CD4-positive, alpha-beta T cell treated with Interferon alpha-2 for 1 hour (primary cell): ENCODE measurements at regions not wholly inside any gene's neighbourhood (a gene's known extent, or its start where the extent isn't known, plus 50 kb on each side); places are given as distances from the start of the nearest gene placed in this dataset.

Experiments used
- DNase-seq, 2 donors: peaks; one replicate each; pipeline ENCODE4 v3.0.0-alpha.2; 2020 to 2022

DNA sequence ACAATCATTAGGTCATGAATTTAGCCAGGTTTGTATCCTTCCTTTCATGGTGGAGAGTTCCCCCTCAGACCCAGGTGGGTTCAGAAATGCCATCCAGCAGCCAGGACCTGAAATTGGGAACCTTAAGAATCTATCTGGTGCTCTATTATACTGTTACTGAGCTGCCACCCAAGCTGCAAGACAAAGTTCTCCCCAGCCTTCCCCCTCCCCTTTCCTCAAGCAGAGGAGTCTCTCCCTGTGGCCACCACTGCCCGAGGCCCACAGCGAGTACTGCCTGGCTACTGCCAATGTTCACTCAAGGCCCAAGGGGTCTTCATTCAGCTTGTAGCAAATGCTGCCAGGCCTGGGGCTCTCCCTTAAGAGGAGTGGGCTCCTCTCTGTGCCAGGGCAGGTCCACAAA lies 133.8 kb downstream of the TMEM38B start:
- DNase-seq = no peak

- DNase-seq = no peak
These were observed 134.4 kb downstream of the TMEM38B start for GRCh38 chr9:105828596-105829213.

GRCh38 chr9:105830461-105830860 lies 136.1 kb downstream of the TMEM38B start:
- DNase-seq = no peak

DNA sequence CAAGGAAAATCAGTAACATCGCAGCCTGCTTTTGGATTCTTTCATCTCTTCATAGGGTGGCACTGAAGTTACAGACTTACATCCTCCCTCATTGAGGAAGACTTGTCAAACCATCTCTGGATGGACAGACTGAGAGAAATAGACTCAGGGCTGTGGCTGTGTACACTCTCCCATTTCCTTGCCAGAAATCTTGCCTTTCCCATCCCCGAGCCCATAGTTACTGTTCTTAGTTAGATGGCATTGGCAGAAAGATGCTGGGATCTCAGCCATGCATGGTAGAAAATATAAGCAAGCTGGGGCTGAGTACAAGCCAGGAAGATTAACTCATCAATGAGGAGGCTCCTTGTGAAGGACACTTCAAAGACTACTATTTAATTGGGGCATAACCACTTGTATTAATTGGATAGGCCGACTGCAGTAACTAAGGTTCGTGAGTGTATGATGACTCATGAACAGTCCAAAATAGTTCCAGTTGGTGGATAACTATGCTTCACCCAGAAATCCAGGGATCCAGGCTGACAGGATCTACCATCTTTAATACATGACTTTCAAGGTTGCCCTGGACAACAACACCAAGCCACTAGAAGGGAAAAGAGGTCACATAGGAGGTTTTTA lies 137.9 kb downstream of the TMEM38B start:
- no peak for DNase-seq

DNA sequence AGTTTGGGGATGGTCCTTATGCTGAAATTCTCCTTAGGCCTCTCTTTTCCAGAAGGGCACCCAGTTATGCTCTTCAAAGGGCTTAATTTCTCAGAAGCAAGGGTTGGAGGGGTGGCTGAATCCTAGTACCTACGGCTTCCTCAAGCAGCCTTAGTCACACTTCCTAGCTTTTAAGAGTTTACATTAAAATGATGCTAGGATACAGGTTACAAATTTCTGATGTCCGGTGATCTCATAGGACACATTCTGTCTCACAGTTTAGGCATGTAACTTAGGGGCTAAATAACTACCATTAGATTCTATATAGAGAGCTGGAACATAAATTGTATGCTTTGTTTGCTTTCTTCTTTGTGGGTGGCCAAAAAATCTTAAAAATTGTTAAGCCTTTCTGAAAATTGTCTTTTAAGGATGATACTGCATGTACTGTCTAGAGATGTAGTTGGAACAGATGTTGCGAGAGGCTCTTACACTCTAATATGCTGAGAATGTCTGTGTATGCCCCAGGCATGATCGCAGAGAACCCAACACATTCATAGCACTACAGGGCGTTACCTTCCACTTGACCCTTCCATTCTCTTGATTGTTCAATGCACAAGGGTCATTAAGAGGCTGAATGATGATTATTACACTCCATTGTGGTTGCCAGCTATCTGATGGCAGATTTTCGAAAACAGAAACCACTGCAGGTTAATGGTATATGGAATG lies 139.1 kb downstream of the TMEM38B start:
- DNase-seq = no peak

GRCh38 chr9:105834404-105834803 lies 140.1 kb downstream of the TMEM38B start:
- no peak for DNase-seq

DNA sequence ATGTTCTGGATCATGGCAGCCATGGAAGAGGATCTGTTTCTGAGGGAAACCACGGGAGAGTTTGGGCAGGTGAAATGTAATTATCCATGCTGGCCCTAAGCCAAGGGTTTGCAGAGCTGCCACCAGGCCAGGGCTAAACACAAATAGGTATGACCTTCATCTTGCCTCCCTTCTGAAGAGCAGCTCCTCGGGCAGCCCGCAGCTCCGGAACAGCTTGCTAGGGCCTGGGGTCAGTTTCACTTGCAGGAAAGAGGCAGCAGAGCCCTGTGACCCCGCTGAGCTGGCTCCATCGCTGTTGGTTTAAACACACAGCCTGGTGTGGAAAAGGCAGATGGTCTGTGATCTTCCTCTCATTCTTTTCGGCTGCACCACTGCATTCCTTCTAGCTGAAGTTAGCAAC lies 141.4 kb downstream of the TMEM38B start:
- no peak for DNase-seq

DNA sequence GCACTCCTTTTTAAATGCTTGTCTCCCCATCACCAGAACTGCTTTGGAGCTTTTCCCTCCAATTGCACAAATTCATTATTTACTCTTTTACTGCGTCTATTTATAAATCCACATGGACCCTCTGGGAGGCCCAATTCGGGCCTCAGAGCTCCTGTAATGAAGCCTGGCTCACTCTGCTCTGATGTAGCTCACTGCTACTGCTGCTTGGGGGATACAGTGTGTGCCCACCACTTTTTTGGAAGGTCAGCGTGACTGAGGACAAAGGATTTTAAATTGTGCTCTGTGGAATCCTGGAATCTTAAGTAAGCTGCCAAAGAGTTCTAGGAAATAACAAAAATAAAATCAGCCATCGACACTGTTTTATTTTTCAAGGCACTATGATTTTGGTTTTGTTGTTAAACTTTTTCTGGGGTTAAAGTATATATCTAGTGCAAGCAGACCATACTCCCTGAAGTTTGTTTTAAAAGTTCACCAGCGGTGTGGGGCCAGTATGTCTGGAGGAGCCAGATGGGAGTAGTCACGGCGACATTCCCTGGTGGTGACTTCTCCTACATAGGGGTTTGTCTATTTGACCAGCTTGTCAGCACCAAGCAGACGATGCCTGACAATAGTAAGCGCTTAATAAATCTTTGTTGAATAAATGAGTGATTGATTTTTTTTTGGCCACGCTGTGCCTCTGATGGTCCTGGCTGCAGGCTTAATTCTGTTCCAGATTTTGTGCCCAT lies 142.8 kb downstream of the TMEM38B start:
- DNase-seq = no peak

- no peak for DNase-seq
These were observed 147.2 kb downstream of the TMEM38B start for GRCh38 chr9:105841562-105841961.

GRCh38 chr9:105842023-105842644 lies 147.8 kb downstream of the TMEM38B start:
- DNase-seq = peak in 1 of 2 donors; percentile 41

- no peak for DNase-seq
These were observed 152.5 kb downstream of the TMEM38B start for GRCh38 chr9:105846825-105847224.

- no peak for DNase-seq
These were observed 156.6 kb downstream of the TMEM38B start for GRCh38 chr9:105850852-105851500.

DNA sequence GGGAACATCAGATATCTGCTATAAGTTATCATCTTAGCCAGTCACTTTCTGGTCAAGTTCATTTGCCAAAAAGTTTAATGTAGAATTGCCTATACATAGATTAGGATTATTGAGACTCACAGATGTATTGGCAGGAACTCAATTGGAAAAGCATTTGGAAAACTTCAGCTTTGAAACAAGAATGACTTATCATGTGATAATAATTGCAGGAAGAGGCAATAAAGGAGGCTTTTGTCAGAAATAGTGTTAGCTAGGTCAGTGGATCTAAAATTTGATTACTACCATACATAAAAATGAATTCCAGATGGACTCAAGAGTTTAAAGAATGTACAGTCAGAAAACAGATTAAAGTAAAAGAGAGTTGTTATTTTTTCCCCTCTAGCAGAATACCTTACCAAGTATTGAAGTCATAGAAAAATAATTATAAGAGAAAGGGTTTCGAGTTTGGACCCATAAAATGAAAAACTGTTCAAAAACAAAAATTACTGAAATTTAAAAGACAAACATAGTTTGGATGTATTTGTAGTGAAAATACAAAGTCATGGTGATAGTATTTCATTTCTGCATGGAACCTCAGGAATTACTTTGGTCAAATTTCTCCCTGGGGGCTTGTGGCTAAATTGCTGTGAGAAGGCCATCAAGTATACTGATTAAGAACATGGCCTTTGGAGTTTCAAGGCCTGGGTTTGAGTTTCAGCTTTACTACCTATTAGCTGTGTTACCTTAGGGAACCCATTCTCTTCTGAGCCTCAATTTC lies 159.9 kb downstream of the TMEM38B start:
- no peak for DNase-seq

- DNase-seq = no peak
These were observed 160.7 kb downstream of the TMEM38B start for GRCh38 chr9:105854783-105855724.

- no peak for DNase-seq
These were observed 161.6 kb downstream of the TMEM38B start for GRCh38 chr9:105855987-105856386.

GRCh38 chr9:105858006-105858690 lies 163.8 kb downstream of the TMEM38B start:
- no peak for DNase-seq

DNA sequence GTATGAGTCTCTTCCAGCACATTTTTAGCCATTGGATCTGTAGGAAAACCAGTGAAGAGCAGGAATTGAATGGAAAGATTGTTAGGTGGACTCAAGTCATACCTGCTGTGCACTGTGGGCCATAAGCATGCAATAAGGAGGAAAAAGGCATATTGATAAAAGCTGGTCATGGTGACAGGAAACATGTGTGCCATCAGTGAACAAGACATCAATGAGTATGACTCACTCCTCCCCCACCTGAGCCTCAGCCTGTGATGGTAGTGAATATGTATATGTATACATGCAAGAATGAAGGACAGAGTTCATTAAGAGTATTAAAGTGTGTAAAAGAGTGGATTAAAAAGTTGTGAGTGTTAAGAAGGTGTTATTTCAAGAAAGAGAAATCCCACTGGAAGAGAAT lies 164.5 kb downstream of the TMEM38B start:
- no peak for DNase-seq

DNA sequence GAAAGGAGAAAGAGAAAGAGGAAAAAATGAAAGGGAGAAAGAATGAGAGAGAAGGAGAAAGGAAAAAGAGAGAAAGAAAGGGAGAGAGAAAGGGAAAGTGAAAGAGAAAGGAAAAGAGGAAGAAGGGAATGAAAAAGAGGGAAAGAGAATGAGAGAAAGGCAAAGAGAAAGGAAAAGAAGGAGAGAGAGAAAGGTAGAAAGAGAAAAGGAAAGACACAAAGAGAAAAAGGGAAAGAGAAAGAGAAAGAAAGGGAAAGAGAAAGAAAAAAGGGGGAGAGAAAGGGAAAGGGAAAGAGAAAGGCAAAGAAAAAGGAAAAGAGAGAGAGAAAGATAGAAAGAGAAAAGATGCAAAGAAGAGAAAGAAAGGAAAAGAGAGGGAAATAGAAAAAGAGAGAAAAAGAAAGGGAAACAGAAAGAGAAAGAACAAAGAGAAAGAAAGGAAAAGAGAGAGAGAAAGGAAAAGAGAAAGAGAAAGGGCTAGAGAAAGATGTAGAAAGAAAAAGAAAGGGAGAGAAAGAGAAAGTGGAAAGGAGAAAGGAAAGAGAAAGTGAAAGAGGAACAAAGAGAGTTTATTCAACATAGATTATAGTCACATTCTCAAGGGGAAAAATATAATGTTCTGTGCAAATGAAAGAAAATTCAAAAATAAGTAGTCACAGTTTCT lies 165.2 kb downstream of the TMEM38B start:
- no peak for DNase-seq

DNA sequence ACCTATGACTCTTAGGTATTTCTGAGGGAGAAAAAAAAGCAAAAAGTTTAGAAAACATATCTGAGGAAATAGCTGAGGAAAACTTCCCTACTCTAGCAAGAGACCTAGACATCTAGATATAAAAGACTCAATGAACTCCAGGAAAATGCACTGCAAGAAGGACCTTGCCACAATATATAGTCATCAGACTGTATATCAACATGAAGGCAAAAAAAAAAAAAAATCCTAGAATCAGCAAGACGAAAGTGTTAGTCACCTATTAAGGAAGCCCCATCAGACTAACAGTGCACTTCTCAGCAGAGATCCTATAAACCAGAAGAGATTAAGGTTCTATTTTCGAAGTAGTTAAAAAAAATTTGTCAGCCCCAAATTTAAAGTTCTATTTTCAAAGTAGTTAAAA lies 166.2 kb downstream of the TMEM38B start:
- DNase-seq = no peak

DNA sequence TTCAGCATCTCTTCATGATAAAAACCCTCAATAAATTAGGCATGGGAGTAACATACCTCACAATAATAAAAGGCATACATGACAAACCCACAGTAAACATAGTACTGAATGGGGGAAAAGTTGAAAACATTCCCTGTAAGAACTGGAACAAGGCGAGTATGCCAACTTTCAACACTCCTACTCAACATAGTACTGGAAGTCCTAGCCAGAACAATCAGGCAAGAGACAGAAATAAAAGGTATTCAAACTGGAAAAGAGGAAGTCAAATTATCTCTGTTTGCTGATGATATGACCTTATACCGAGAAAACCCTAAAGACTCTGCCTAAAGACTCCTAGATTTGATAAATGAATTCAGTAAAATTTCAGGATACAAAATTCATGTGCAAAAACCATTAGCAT lies 167.6 kb downstream of the TMEM38B start:
- DNase-seq = no peak
